ENCODE measurements at regions not wholly inside any gene's neighbourhood (a gene's known extent, or its start where the extent isn't known, plus 50 kb on each side); places are given as distances from the start of the nearest gene placed in this dataset.

- Histone ChIP-seq H3K9ac (ENCODE audit: low read depth in 1 of 2, low read length in 2 of 2) (no peak overlapping the region), H3K4me3 (ENCODE audit: low read depth in 1 of 2, low read length in 2 of 2) (no peak overlapping the region), H3K27ac (ENCODE audit: low read depth, low read length) (no peak overlapping the region), H3K4me1 (ENCODE audit: control insufficient read depth in 1 of 2, insufficient read depth in 2 of 2, low read length in 2 of 2) (no peaks in the 10 kb centered on the region), H3K27me3 (ENCODE audit: control insufficient read depth in 1 of 2, insufficient read depth in 2 of 2, low read length in 2 of 2) (no peaks in the 10 kb centered on the region), H3K36me3 (ENCODE audit: control insufficient read depth in 1 of 2, insufficient read depth in 2 of 2, low read length in 2 of 2) (no peaks in the 10 kb centered on the region), H3K9me3 (ENCODE audit: control insufficient read depth in 1 of 2, low read length in 2 of 2) (no peaks in the 10 kb centered on the region)
Measured at GRCh38 chr13:22496803-22497508, 683.8 kb upstream of the SGCG start.

- Histone ChIP-seq H3K4me1 (ENCODE audit: control insufficient read depth in 1 of 2, insufficient read depth in 2 of 2, low read length in 2 of 2) (no peaks in the 10 kb centered on the region), H3K4me3 (ENCODE audit: low read depth in 1 of 2, low read length in 2 of 2) (peak overlapping the region in 1 of 2 donors; percentile 48), H3K9me3 (ENCODE audit: control insufficient read depth in 1 of 2, low read length in 2 of 2) (no peaks in the 10 kb centered on the region), H3K27me3 (ENCODE audit: control insufficient read depth in 1 of 2, insufficient read depth in 2 of 2, low read length in 2 of 2) (no peaks in the 10 kb centered on the region), H3K36me3 (ENCODE audit: control insufficient read depth in 1 of 2, insufficient read depth in 2 of 2, low read length in 2 of 2) (no peaks in the 10 kb centered on the region), H3K9ac (ENCODE audit: low read depth in 1 of 2, low read length in 2 of 2) (no peak overlapping the region), H3K27ac (ENCODE audit: low read depth, low read length) (no peak overlapping the region)
Measured at GRCh38 chr13:22497991-22498780, 682.6 kb upstream of the SGCG start.

GRCh38 chr13:22499919-22500318 lies 680.9 kb upstream of the SGCG start:
- no peak overlapping the region for H3K4me3 ChIP-seq (ENCODE audit: low read depth in 1 of 2, low read length in 2 of 2)
- no peak overlapping the region for H3K9ac ChIP-seq (ENCODE audit: low read depth in 1 of 2, low read length in 2 of 2)
- no peaks in the 10 kb centered on the region for H3K36me3 ChIP-seq (ENCODE audit: control insufficient read depth in 1 of 2, insufficient read depth in 2 of 2, low read length in 2 of 2)
- no peak overlapping the region for H3K27ac ChIP-seq (ENCODE audit: low read depth, low read length)
- H3K4me1 ChIP-seq (ENCODE audit: control insufficient read depth in 1 of 2, insufficient read depth in 2 of 2, low read length in 2 of 2) = no peaks in the 10 kb centered on the region
- no peaks in the 10 kb centered on the region for H3K27me3 ChIP-seq (ENCODE audit: control insufficient read depth in 1 of 2, insufficient read depth in 2 of 2, low read length in 2 of 2)
- no peaks in the 10 kb centered on the region for H3K9me3 ChIP-seq (ENCODE audit: control insufficient read depth in 1 of 2, low read length in 2 of 2)

GRCh38 chr13:22505489-22505888 lies 675.3 kb upstream of the SGCG start:
- Histone ChIP-seq H3K27me3 (ENCODE audit: control insufficient read depth in 1 of 2, insufficient read depth in 2 of 2, low read length in 2 of 2) (no peaks in the 10 kb centered on the region), H3K27ac (ENCODE audit: low read depth, low read length) (no peak overlapping the region), H3K4me3 (ENCODE audit: low read depth in 1 of 2, low read length in 2 of 2) (no peak overlapping the region), H3K4me1 (ENCODE audit: control insufficient read depth in 1 of 2, insufficient read depth in 2 of 2, low read length in 2 of 2) (no peaks in the 10 kb centered on the region), H3K36me3 (ENCODE audit: control insufficient read depth in 1 of 2, insufficient read depth in 2 of 2, low read length in 2 of 2) (no peaks in the 10 kb centered on the region), H3K9me3 (ENCODE audit: control insufficient read depth in 1 of 2, low read length in 2 of 2) (no peaks in the 10 kb centered on the region), H3K9ac (ENCODE audit: low read depth in 1 of 2, low read length in 2 of 2) (no peak overlapping the region)

- Histone ChIP-seq H3K27me3 (ENCODE audit: control insufficient read depth in 1 of 2, insufficient read depth in 2 of 2, low read length in 2 of 2) (no peaks in the 10 kb centered on the region), H3K27ac (ENCODE audit: low read depth, low read length) (no peak overlapping the region), H3K4me3 (ENCODE audit: low read depth in 1 of 2, low read length in 2 of 2) (no peak overlapping the region), H3K9me3 (ENCODE audit: control insufficient read depth in 1 of 2, low read length in 2 of 2) (no peaks in the 10 kb centered on the region), H3K9ac (ENCODE audit: low read depth in 1 of 2, low read length in 2 of 2) (no peak overlapping the region), H3K36me3 (ENCODE audit: control insufficient read depth in 1 of 2, insufficient read depth in 2 of 2, low read length in 2 of 2) (no peaks in the 10 kb centered on the region), H3K4me1 (ENCODE audit: control insufficient read depth in 1 of 2, insufficient read depth in 2 of 2, low read length in 2 of 2) (no peaks in the 10 kb centered on the region)
Measured at GRCh38 chr13:22506096-22506691, 674.6 kb upstream of the SGCG start.

- no peak overlapping the region for H3K9ac ChIP-seq (ENCODE audit: low read depth in 1 of 2, low read length in 2 of 2)
Measured at GRCh38 chr13:22517544-22517943, 663.2 kb upstream of the SGCG start.

DNA sequence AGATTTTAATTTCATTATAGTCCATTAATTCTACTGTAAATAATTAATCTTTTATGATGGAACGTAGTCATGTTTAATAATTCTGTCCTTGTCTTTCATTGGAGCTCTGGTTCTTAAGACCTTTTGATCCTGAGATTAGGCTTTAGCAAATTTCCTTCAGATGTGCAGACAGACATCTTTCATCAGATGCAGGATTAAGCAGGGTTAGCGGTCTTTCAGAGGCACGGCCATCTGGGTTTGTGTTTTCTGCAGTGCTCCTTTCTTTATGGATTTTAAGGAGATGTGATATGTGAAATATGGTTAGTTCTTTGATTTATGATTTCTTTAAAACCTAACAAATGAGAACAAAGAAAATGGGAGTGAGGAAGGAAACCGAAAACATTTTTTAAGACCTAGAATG lies 643.9 kb upstream of the SGCG start:
- H3K27ac ChIP-seq (ENCODE audit: low read depth, low read length) = no peak overlapping the region
- H3K4me3 ChIP-seq (ENCODE audit: low read depth in 1 of 2, low read length in 2 of 2) = no peak overlapping the region
- H3K9me3 ChIP-seq (ENCODE audit: control insufficient read depth in 1 of 2, low read length in 2 of 2) = no peaks in the 10 kb centered on the region
- no peaks in the 10 kb centered on the region for H3K27me3 ChIP-seq (ENCODE audit: control insufficient read depth in 1 of 2, insufficient read depth in 2 of 2, low read length in 2 of 2)
- no peaks in the 10 kb centered on the region for H3K4me1 ChIP-seq (ENCODE audit: control insufficient read depth in 1 of 2, insufficient read depth in 2 of 2, low read length in 2 of 2)
- no peaks in the 10 kb centered on the region for H3K36me3 ChIP-seq (ENCODE audit: control insufficient read depth in 1 of 2, insufficient read depth in 2 of 2, low read length in 2 of 2)
- H3K9ac ChIP-seq (ENCODE audit: low read depth in 1 of 2, low read length in 2 of 2) = no peak overlapping the region

More at GRCh38 chr13:22517544-22517943, 663.2 kb upstream of the SGCG start:
- no peaks in the 10 kb centered on the region for H3K4me1 ChIP-seq (ENCODE audit: control insufficient read depth in 1 of 2, insufficient read depth in 2 of 2, low read length in 2 of 2)
- H3K4me3 ChIP-seq (ENCODE audit: low read depth in 1 of 2, low read length in 2 of 2) = no peak overlapping the region
- no peaks in the 10 kb centered on the region for H3K27me3 ChIP-seq (ENCODE audit: control insufficient read depth in 1 of 2, insufficient read depth in 2 of 2, low read length in 2 of 2)
- peaks cover 0 to 3% of the 10 kb centered on the region in 2 donors for H3K9me3 ChIP-seq (ENCODE audit: control insufficient read depth in 1 of 2, low read length in 2 of 2)
- H3K36me3 ChIP-seq (ENCODE audit: control insufficient read depth in 1 of 2, insufficient read depth in 2 of 2, low read length in 2 of 2) = no peaks in the 10 kb centered on the region
- H3K27ac ChIP-seq (ENCODE audit: low read depth, low read length) = no peak overlapping the region

GRCh38 chr13:22538400-22538799 lies 642.4 kb upstream of the SGCG start:
- Histone ChIP-seq H3K9me3 (ENCODE audit: control insufficient read depth in 1 of 2, low read length in 2 of 2) (no peaks in the 10 kb centered on the region), H3K4me1 (ENCODE audit: control insufficient read depth in 1 of 2, insufficient read depth in 2 of 2, low read length in 2 of 2) (no peaks in the 10 kb centered on the region), H3K9ac (ENCODE audit: low read depth in 1 of 2, low read length in 2 of 2) (no peak overlapping the region), H3K27ac (ENCODE audit: low read depth, low read length) (no peak overlapping the region), H3K36me3 (ENCODE audit: control insufficient read depth in 1 of 2, insufficient read depth in 2 of 2, low read length in 2 of 2) (no peaks in the 10 kb centered on the region), H3K4me3 (ENCODE audit: low read depth in 1 of 2, low read length in 2 of 2) (no peak overlapping the region), H3K27me3 (ENCODE audit: control insufficient read depth in 1 of 2, insufficient read depth in 2 of 2, low read length in 2 of 2) (no peaks in the 10 kb centered on the region)

DNA sequence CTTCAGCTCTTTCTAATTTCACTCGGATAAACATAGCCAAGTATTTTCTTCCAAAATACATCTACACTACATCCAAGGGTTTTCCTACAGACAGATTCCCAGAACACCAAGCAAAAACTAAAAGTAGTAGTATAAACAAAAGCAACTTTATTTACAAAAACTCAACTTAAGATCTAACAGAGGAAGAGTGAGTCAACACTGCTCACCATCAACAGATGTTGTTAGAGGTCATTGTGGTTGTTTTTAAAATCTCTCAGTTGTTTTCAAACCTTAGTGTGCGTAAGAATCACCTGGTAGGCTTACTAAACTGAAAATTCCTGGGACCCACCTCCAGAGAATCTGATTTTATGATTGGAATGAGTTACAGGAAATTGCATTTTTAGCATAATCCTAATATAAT lies 631.7 kb upstream of the SGCG start:
- Histone ChIP-seq H3K36me3 (ENCODE audit: control insufficient read depth in 1 of 2, insufficient read depth in 2 of 2, low read length in 2 of 2) (no peaks in the 10 kb centered on the region), H3K9ac (ENCODE audit: low read depth in 1 of 2, low read length in 2 of 2) (no peak overlapping the region), H3K9me3 (ENCODE audit: control insufficient read depth in 1 of 2, low read length in 2 of 2) (no peaks in the 10 kb centered on the region), H3K4me3 (ENCODE audit: low read depth in 1 of 2, low read length in 2 of 2) (no peak overlapping the region), H3K4me1 (ENCODE audit: control insufficient read depth in 1 of 2, insufficient read depth in 2 of 2, low read length in 2 of 2) (no peaks in the 10 kb centered on the region), H3K27ac (ENCODE audit: low read depth, low read length) (no peak overlapping the region), H3K27me3 (ENCODE audit: control insufficient read depth in 1 of 2, insufficient read depth in 2 of 2, low read length in 2 of 2) (no peaks in the 10 kb centered on the region)

GRCh38 chr13:22561581-22561980 lies 619.2 kb upstream of the SGCG start:
- H3K27me3 ChIP-seq (ENCODE audit: control insufficient read depth in 1 of 2, insufficient read depth in 2 of 2, low read length in 2 of 2) = no peaks in the 10 kb centered on the region
- no peak overlapping the region for H3K9ac ChIP-seq (ENCODE audit: low read depth in 1 of 2, low read length in 2 of 2)
- no peaks in the 10 kb centered on the region for H3K4me1 ChIP-seq (ENCODE audit: control insufficient read depth in 1 of 2, insufficient read depth in 2 of 2, low read length in 2 of 2)
- no peaks in the 10 kb centered on the region for H3K9me3 ChIP-seq (ENCODE audit: control insufficient read depth in 1 of 2, low read length in 2 of 2)
- no peak overlapping the region for H3K27ac ChIP-seq (ENCODE audit: low read depth, low read length)
- no peaks in the 10 kb centered on the region for H3K36me3 ChIP-seq (ENCODE audit: control insufficient read depth in 1 of 2, insufficient read depth in 2 of 2, low read length in 2 of 2)
- no peak overlapping the region for H3K4me3 ChIP-seq (ENCODE audit: low read depth in 1 of 2, low read length in 2 of 2)

Measured in duodenal mucosa (tissue), 2 donors.